HFFc6 (cell line): ENCODE measurements at regions not wholly inside any gene's neighbourhood (a gene's known extent, or its start where the extent isn't known, plus 50 kb on each side); places are given as distances from the start of the nearest gene placed in this dataset.

ENCODE experiments used
- DNase-seq: peaks from one replicate; pipeline ENCODE4 v3.0.0-alpha.2; 2018
- H3K27ac Mint-ChIP-seq: 2 replicates; pipeline ENCODE4 v1.8.0; 2020; ENCODE audit warnings: mild to moderate bottlenecking, mixed read lengths
- H3K27me3 Mint-ChIP-seq: 2 replicates; pipeline ENCODE4 v1.8.0; 2021; ENCODE audit warnings: mild to moderate bottlenecking, moderate library complexity, mixed read lengths; ENCODE audit not compliant: insufficient read depth
- H3K36me3 Mint-ChIP-seq: 2 replicates; pipeline ENCODE4 v1.8.0; 2021; ENCODE audit warnings: low read depth, mixed read lengths
- H3K4me1 Mint-ChIP-seq: 2 replicates; pipeline ENCODE4 v1.8.0; 2020; ENCODE audit warnings: low read depth, mixed read lengths
- H3K4me3 Mint-ChIP-seq: 2 replicates; pipeline ENCODE4 v1.8.0; 2020; ENCODE audit warnings: mild to moderate bottlenecking, moderate library complexity, mixed read lengths
- H3K9me3 Mint-ChIP-seq: 2 replicates; pipeline ENCODE4 v1.8.0; 2020; ENCODE audit warnings: mild to moderate bottlenecking, mixed read lengths
- TF ChIP-seq, protein P1 (sequence below): fragments of 200-600 bp; sonication (generic); IDR thresholded peaks from 2 replicates; pipeline ENCODE4 v1.5.0; 2021; ENCODE audit warnings: antibody characterized with exemption, mild to moderate bottlenecking

- peaks cover 5% of the 10 kb centered on the region; the same call in 1 of the 2 replicates for H3K4me1 Mint-ChIP-seq
- H3K9me3 Mint-ChIP-seq: no peaks in the 10 kb centered on the region
- H3K4me3 Mint-ChIP-seq: no peak overlapping the region
- no peak overlapping the region for H3K27ac Mint-ChIP-seq
- no peaks in the 10 kb centered on the region; the same call in 1 of the 2 replicates for H3K27me3 Mint-ChIP-seq
- TF ChIP-seq, protein P1, sequence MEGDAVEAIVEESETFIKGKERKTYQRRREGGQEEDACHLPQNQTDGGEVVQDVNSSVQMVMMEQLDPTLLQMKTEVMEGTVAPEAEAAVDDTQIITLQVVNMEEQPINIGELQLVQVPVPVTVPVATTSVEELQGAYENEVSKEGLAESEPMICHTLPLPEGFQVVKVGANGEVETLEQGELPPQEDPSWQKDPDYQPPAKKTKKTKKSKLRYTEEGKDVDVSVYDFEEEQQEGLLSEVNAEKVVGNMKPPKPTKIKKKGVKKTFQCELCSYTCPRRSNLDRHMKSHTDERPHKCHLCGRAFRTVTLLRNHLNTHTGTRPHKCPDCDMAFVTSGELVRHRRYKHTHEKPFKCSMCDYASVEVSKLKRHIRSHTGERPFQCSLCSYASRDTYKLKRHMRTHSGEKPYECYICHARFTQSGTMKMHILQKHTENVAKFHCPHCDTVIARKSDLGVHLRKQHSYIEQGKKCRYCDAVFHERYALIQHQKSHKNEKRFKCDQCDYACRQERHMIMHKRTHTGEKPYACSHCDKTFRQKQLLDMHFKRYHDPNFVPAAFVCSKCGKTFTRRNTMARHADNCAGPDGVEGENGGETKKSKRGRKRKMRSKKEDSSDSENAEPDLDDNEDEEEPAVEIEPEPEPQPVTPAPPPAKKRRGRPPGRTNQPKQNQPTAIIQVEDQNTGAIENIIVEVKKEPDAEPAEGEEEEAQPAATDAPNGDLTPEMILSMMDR: no peak
- DNase-seq: no peak
- H3K36me3 Mint-ChIP-seq: no peaks in the 10 kb centered on the region
These were observed 265.4 kb upstream of the CCDC54 start for GRCh38 chr3:107111872-107112271.

- Mint-ChIP-seq H3K4me3 (no peak overlapping the region), H3K27ac (no peak overlapping the region), H3K4me1 (peaks cover 3% of the 10 kb centered on the region; the same call in 1 of the 2 replicates), H3K36me3 (no peaks in the 10 kb centered on the region), H3K9me3 (no peaks in the 10 kb centered on the region), H3K27me3 (no peaks in the 10 kb centered on the region)
- TF ChIP-seq, protein P1: no peak
- DNase-seq: no peak
These were observed 264.9 kb upstream of the CCDC54 start for GRCh38 chr3:107112356-107112755.

DNA sequence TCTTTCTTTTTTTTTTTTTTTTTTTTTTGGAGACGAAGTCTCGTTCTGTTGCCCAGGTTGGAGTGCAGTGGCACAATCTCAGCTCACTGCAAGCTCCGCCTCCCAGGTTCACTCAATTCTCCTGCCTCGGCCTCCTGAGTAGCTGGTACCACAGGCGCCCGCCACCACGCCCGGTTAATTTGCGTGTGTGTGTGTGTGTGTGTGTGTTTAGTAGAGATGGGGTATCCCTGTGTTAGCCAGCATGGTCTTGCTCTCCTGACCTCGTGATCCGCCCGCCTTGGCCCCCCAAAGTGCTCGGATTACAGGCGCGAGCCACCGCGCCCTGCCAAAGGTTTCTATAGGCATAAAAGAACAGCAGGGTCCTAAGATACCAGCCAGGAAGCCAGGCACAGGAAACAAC is 261.0 kb upstream of the CCDC54 start:
- H3K9me3 Mint-ChIP-seq: no peaks in the 10 kb centered on the region
- peaks cover 15% of the 10 kb centered on the region for H3K4me1 Mint-ChIP-seq
- no peaks in the 10 kb centered on the region; the same call in 1 of the 2 replicates for H3K27me3 Mint-ChIP-seq
- DNase-seq: no peak
- H3K36me3 Mint-ChIP-seq: no peaks in the 10 kb centered on the region
- TF ChIP-seq, protein P1: no peak
- H3K27ac Mint-ChIP-seq: no peak overlapping the region
- no peak overlapping the region for H3K4me3 Mint-ChIP-seq

DNA sequence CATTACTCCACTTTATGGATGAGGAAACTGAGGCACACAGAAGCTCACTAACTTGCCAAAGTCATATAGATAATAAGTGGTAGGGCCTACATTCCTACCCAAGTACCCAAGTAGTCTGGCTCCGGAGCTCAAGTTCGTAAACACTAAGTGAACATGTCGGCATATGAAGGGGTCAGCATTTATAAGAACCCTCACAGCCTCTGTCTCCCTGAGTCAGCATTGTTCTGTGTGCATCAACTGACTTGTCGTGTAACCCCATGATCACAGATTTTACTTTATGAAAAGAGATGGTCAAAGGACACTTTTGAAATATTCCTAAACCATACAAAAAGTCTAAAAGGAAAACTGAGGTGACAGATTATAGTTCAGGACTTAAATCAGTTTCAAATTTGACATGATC is 260.1 kb upstream of the CCDC54 start:
- Mint-ChIP-seq H3K9me3 (no peaks in the 10 kb centered on the region), H3K4me3 (no peak overlapping the region), H3K36me3 (no peaks in the 10 kb centered on the region), H3K4me1 (peaks cover 15% of the 10 kb centered on the region), H3K27ac (no peak overlapping the region), H3K27me3 (no peaks in the 10 kb centered on the region; the same call in 1 of the 2 replicates)
- TF ChIP-seq, protein P1: no peak
- no peak for DNase-seq

DNA sequence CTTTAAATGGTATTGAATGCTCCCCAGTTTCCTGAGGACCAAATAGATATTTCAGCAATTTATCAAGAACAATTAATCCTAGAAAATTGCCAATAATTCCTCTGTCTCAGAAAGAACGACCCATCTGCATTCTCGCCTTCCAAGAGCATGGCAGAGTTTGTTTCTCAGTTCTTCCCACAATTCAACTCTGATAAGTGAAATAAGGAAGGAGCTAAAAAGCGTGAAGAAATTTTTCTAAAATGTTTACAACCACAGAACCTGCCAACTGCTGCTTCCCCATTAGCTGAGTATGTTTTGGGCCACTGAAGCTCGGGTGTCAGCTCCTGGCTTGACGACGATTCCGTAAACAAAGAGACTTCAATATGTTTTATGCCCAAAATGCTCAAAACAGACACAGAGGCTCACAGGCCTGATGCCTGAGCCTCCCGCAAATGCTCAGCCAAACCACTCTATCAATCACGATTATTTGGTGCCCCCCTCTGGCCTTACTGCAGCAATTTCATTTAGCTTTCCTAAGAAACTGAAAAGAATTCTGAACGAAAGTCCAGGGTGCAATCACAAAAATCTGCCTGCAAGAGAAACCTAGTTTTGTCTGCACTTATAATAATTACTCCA is 259.2 kb upstream of the CCDC54 start:
- DNase-seq: peak; percentile 64
- Mint-ChIP-seq H3K27ac (peak overlapping the region; percentile 87), H3K9me3 (no peaks in the 10 kb centered on the region), H3K4me3 (peak overlapping the region; percentile 53; the same call in 1 of the 2 replicates), H3K4me1 (peaks cover 15% of the 10 kb centered on the region), H3K27me3 (peaks cover 2% of the 10 kb centered on the region), H3K36me3 (no peaks in the 10 kb centered on the region)
- TF ChIP-seq, protein P1: peak; percentile 84
